BLaER1 treated with 17β-estradiol and CSF1 and Interleukin-3, amounts not matched to agents 10 nM and 100 nM (cell line): ENCODE measurements at regions not wholly inside any gene's neighbourhood (a gene's known extent, or its start where the extent isn't known, plus 50 kb on each side); places are given as distances from the start of the nearest gene placed in this dataset.

Experiments
- H3K27ac ChIP-seq, 11 experiments: shearing (Covaris generic); formaldehyde crosslinking; 2 replicates each; pipeline ENCODE4 v1.8.1; 2022
- H3K27me3 ChIP-seq, 11 experiments: shearing (Covaris generic); formaldehyde crosslinking; 2 replicates each; pipeline ENCODE4 v1.8.1; 2022
- H3K36me3 ChIP-seq, 11 experiments: shearing (Covaris generic); formaldehyde crosslinking; 2 replicates each; pipeline ENCODE4 v1.8.1; 2022
- H3K4me1 ChIP-seq, 10 experiments: shearing (Covaris generic); formaldehyde crosslinking; 2 replicates each; pipeline ENCODE4 v1.8.1; 2022
- H3K4me2 ChIP-seq, 11 experiments: shearing (Covaris generic); formaldehyde crosslinking; 2 replicates each; pipeline ENCODE4 v1.8.1; 2022
- H3K4me3 ChIP-seq, 10 experiments: shearing (Covaris generic); formaldehyde crosslinking; 2 replicates each; pipeline ENCODE4 v1.8.1; 2022
- H3K9ac ChIP-seq, 11 experiments: shearing (Covaris generic); formaldehyde crosslinking; 2 replicates each; pipeline ENCODE4 v1.8.1; 2022
- H3K9me3 ChIP-seq, 11 experiments: shearing (Covaris generic); formaldehyde crosslinking; replicated peaks in 1 of 11; 2 replicates each; pipeline ENCODE4 v1.8.1; 2022
- H4K20me1 ChIP-seq, 11 experiments: shearing (Covaris generic); formaldehyde crosslinking; 2 replicates each; pipeline ENCODE4 v1.8.1; 2022
- Cebpa-rat ChIP-seq, 11 experiments: shearing (Covaris generic); IDR thresholded peaks; 2 replicates each; pipeline ENCODE4 v1.8.1; 2022

GRCh38 chr1:38603907-38604306 is 255.7 kb downstream of the RRAGC start:
- no peak for TF ChIP-seq Cebpa-rat (IDR thresholded peaks at IDR 0.05)
- no peaks in the 10 kb centered on the region for H3K9me3 ChIP-seq
- no peak overlapping the region for H3K9ac ChIP-seq
- H4K20me1 ChIP-seq = no peaks in the 10 kb centered on the region; a peak in 1 of 22 replicates
- H3K27me3 ChIP-seq = no peaks in the 10 kb centered on the region
- H3K4me3 ChIP-seq = no peak overlapping the region
- no peaks in the 10 kb centered on the region for H3K36me3 ChIP-seq
- no peak overlapping the region for H3K4me2 ChIP-seq
- H3K4me1 ChIP-seq = peaks cover 0 to 8% (median 0%) of the 10 kb centered on the region in 10 experiments; a peak in 2 of 20 replicates
- H3K27ac ChIP-seq = no peak overlapping the region

DNA sequence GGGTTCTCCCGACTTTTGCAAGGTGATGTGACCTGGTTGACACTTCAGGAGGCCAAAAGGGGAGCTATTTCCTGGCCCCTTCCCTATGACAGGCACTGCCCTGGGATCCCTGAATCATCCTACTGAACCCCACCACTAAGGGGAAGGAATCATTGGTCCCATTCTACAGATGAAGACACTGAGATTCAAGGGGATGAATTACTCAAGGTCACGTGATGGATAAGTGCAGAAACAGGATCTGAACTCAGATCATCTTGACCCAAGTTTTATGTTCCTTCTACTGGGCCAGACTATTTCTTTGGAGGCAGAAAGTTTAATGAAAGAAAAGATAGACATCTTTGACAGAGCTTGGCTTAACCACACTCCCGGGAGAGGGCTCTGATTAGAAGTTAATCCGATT is 258.7 kb downstream of the RRAGC start:
- Histone ChIP-seq H3K9me3 (no peaks in the 10 kb centered on the region), H3K4me3 (no peak overlapping the region), H3K27ac (no peak overlapping the region), H3K27me3 (no peaks in the 10 kb centered on the region), H3K4me2 (no peak overlapping the region), H4K20me1 (no peaks in the 10 kb centered on the region; a peak in 1 of 22 replicates), H3K36me3 (no peaks in the 10 kb centered on the region), H3K4me1 (peaks cover 0 to 8% (median 0%) of the 10 kb centered on the region in 10 experiments; a peak in 1 of 20 replicates), H3K9ac (no peak overlapping the region)
- TF ChIP-seq Cebpa-rat (IDR thresholded peaks at IDR 0.05) = no peak

GRCh38 chr1:38600286-38600685 is 259.3 kb downstream of the RRAGC start:
- no peak overlapping the region for H3K4me2 ChIP-seq

DNA sequence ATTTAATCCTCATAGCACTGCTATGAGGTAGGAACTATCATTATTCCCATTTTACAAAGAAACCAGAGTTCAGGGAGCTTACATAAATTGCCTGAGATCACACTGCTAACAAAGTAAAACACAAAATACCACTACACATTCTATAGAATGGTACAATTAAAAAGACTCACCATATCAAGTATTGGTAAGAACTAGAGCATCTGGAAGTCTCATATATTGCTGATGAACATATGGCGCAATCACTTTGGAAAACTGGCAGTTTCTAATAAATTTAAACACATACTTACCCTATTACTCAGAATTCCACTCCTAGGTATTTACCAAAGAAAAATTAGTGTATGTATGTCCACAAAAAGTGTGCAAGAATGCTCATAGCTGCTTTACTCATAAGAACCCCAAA is 261.5 kb downstream of the RRAGC start:
- H3K27me3 ChIP-seq = no peaks in the 10 kb centered on the region
- no peaks in the 10 kb centered on the region for H3K36me3 ChIP-seq
- no peak overlapping the region for H3K4me2 ChIP-seq
- TF ChIP-seq Cebpa-rat (IDR thresholded peaks at IDR 0.05) = no peak
- H3K9ac ChIP-seq = no peak overlapping the region
- H3K9me3 ChIP-seq = peaks cover 9 to 23% (median 13%) of the 10 kb centered on the region in 11 experiments; a peak in 20 of 22 replicates
- no peaks in the 10 kb centered on the region for H4K20me1 ChIP-seq
- H3K4me1 ChIP-seq = peaks cover 0 to 8% (median 0%) of the 10 kb centered on the region in 10 experiments; a peak in 1 of 20 replicates
- H3K27ac ChIP-seq = no peak overlapping the region
- no peak overlapping the region for H3K4me3 ChIP-seq

More at GRCh38 chr1:38600286-38600685, 259.3 kb downstream of the RRAGC start:
- Histone ChIP-seq H4K20me1 (no peaks in the 10 kb centered on the region; a peak in 1 of 22 replicates), H3K4me1 (peaks cover 0 to 8% (median 0%) of the 10 kb centered on the region in 10 experiments; a peak in 1 of 20 replicates), H3K9me3 (peaks cover 0 to under 1% (median 0%) of the 10 kb centered on the region in 11 experiments; a peak in 1 of 22 replicates), H3K27me3 (no peaks in the 10 kb centered on the region), H3K9ac (no peak overlapping the region), H3K4me3 (no peak overlapping the region), H3K27ac (no peak overlapping the region), H3K36me3 (no peaks in the 10 kb centered on the region)
- no peak for TF ChIP-seq Cebpa-rat (IDR thresholded peaks at IDR 0.05)

DNA sequence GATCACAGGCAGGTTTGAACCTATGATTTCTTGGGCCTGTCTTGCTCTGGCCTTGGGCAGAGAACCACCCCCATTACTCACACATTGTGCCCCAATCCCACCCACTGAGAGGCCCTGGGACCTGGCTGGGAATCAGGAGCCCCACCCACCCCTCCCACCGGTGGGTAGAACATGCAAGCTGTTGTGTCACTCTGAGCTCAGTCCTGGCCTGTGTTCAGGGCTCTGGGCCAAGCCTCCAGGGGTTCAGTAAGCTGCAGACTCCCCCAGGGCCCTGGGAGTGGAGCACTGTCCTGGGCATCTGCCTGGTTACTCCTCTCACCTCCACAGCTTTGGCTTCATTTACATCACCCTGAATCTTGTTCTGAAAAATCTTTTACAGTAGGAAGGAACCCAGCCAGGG is 270.5 kb downstream of the RRAGC start:
- H3K9ac ChIP-seq = no peak overlapping the region
- H4K20me1 ChIP-seq = no peaks in the 10 kb centered on the region
- TF ChIP-seq Cebpa-rat (IDR thresholded peaks at IDR 0.05) = no peak
- H3K27ac ChIP-seq = no peak overlapping the region
- no peak overlapping the region for H3K4me3 ChIP-seq
- no peaks in the 10 kb centered on the region for H3K36me3 ChIP-seq
- H3K4me2 ChIP-seq = no peak overlapping the region
- H3K4me1 ChIP-seq = no peaks in the 10 kb centered on the region
- H3K27me3 ChIP-seq = no peaks in the 10 kb centered on the region
- peaks cover 3 to 24% (median 11%) of the 10 kb centered on the region in 11 experiments; a peak in 18 of 22 replicates for H3K9me3 ChIP-seq

DNA sequence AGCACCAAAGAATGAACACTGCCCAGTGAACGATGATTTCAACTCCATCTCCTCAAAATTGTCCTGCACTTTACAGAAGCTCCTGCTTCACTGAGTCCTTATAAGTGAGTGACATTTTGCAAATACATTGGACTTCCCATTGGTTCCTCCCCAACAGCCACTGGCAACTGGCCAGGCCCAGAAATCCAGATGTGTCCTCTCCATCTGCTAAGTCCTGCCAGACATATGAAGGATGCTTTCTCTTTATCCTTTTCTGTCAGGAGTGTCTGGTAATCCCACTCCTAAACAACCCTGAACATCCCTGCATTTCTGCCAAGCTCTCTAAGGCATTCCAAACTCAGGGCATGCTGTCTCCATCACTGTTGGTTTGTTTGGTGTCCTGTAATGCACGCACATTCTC is 271.8 kb downstream of the RRAGC start:
- Histone ChIP-seq H3K9me3 (peaks cover 0 to 14% (median 6%) of the 10 kb centered on the region in 11 experiments; a peak in 9 of 22 replicates), H4K20me1 (no peaks in the 10 kb centered on the region), H3K4me3 (no peak overlapping the region), H3K4me2 (no peak overlapping the region), H3K4me1 (no peaks in the 10 kb centered on the region), H3K36me3 (no peaks in the 10 kb centered on the region), H3K9ac (no peak overlapping the region), H3K27me3 (no peaks in the 10 kb centered on the region), H3K27ac (no peak overlapping the region)
- no peak for TF ChIP-seq Cebpa-rat (IDR thresholded peaks at IDR 0.05)

DNA sequence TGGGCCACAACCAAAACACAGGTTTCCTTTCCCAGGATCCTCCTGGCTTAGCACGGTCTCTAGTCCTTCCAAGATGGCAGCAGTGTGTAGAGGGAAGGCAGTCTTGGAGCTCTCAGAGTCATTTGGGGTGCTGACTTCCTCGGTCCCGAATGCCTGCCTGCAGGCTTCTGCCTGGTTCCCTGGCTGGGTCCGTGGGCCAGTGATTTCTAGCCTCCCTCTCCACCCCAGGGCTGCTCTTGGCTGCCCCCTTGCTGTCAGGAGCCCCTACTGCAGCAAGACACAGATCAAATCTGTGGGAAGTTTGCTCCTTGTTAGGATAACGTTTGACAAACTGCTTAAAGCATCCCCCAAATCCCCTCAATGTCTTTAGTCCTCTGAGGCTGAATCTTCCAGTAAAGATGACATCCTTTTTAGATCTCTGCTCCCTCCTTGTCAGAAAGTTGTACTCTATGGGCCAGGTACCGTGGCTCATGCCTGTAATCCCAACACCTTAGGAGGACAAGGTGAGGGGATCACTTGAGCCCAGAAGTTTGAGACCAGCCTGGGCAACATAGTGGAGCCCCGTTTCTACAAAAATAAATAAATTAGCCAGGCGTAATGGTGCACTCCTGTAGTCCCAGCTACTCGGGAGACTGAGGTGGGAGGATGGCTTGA is 272.5 kb downstream of the RRAGC start:
- TF ChIP-seq Cebpa-rat (IDR thresholded peaks at IDR 0.05) = no peak

DNA sequence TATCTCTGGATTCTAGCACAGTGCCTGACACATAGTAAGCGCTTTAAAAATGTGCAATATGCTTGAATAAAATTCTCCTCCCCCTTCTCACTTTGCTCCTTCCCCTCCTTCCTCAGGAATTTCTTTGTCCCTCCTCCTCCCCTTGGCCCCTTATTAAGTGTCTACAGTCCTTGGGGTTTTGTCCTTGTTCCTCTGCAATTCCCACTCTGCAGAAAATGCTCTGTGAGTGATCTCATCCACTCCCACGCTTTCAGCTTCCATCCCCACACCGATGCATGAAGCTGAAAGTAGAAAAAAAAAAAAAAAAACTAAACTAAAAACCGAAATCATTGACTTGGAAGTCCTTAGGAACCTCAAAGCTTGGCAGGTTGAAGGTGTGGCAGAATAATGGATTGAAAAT is 273.6 kb downstream of the RRAGC start:
- Histone ChIP-seq H3K27ac (no peak overlapping the region), H3K27me3 (no peaks in the 10 kb centered on the region), H3K9ac (no peak overlapping the region), H3K4me3 (no peak overlapping the region), H3K36me3 (no peaks in the 10 kb centered on the region), H3K9me3 (peaks cover 0 to 6% (median 0%) of the 10 kb centered on the region in 11 experiments; a peak in 1 of 22 replicates), H3K4me1 (no peaks in the 10 kb centered on the region), H4K20me1 (no peaks in the 10 kb centered on the region), H3K4me2 (no peak overlapping the region)
- no peak for TF ChIP-seq Cebpa-rat (IDR thresholded peaks at IDR 0.05)

More for the DNA sequence above, 272.5 kb downstream of the RRAGC start:
- H3K27ac ChIP-seq = no peak overlapping the region
- H3K4me2 ChIP-seq = peak overlapping the region in 1 of 11 experiments; percentile 31; a peak in 1 of 22 replicates
- no peaks in the 10 kb centered on the region for H3K27me3 ChIP-seq
- peaks cover 0 to 10% (median 5%) of the 10 kb centered on the region in 11 experiments; a peak in 9 of 22 replicates for H3K9me3 ChIP-seq
- H3K4me1 ChIP-seq = no peaks in the 10 kb centered on the region
- no peak overlapping the region for H3K4me3 ChIP-seq
- H4K20me1 ChIP-seq = no peaks in the 10 kb centered on the region
- no peak overlapping the region for H3K9ac ChIP-seq
- H3K36me3 ChIP-seq = no peaks in the 10 kb centered on the region

GRCh38 chr1:38585460-38585859 is 274.1 kb downstream of the RRAGC start:
- Histone ChIP-seq H3K4me1 (no peaks in the 10 kb centered on the region), H3K27me3 (0 out of 22 replicates have a peak, but pooled peaks cover 0 to under 1% (median 0%) of the 10 kb centered on the region in 11 experiments)

More at GRCh38 chr1:38585460-38585859, 274.1 kb downstream of the RRAGC start:
- peaks cover 0 to 6% (median 0%) of the 10 kb centered on the region in 11 experiments; a peak in 1 of 22 replicates for H3K9me3 ChIP-seq
- no peak overlapping the region for H3K27ac ChIP-seq
- H3K36me3 ChIP-seq = no peaks in the 10 kb centered on the region
- peak overlapping the region in 1 of 11 experiments; percentile 27; a peak in 2 of 22 replicates for H3K4me2 ChIP-seq
- H3K4me3 ChIP-seq = no peak overlapping the region
- TF ChIP-seq Cebpa-rat (IDR thresholded peaks at IDR 0.05) = no peak
- H4K20me1 ChIP-seq = no peaks in the 10 kb centered on the region
- H3K9ac ChIP-seq = no peak overlapping the region
